ENCODE measurements at regions not wholly inside any gene's neighbourhood (a gene's known extent, or its start where the extent isn't known, plus 50 kb on each side); places are given as distances from the start of the nearest gene placed in this dataset.

DNA sequence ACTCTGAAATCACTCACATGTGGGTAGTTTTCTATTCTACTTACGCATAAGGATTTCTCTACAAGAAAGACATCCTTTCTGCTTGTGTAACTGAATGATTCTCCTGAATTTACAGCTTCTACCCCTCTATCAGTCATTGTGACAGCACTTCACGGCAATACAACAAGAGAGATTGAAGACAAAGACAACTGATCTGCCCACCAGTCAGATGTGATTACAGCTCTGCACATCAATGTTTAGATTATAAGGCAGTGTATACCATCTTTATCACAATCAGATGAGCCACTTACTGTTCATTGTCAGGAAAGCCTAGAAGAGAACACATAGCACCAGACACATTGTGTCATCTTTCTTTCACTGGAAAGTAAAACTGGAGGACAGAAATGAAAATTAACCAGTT lies 324.4 kb downstream of the CENPC start:
- no peak for DNase-seq
- TF ChIP-seq, protein P1, sequence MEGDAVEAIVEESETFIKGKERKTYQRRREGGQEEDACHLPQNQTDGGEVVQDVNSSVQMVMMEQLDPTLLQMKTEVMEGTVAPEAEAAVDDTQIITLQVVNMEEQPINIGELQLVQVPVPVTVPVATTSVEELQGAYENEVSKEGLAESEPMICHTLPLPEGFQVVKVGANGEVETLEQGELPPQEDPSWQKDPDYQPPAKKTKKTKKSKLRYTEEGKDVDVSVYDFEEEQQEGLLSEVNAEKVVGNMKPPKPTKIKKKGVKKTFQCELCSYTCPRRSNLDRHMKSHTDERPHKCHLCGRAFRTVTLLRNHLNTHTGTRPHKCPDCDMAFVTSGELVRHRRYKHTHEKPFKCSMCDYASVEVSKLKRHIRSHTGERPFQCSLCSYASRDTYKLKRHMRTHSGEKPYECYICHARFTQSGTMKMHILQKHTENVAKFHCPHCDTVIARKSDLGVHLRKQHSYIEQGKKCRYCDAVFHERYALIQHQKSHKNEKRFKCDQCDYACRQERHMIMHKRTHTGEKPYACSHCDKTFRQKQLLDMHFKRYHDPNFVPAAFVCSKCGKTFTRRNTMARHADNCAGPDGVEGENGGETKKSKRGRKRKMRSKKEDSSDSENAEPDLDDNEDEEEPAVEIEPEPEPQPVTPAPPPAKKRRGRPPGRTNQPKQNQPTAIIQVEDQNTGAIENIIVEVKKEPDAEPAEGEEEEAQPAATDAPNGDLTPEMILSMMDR (IDR thresholded peaks at IDR 0.05; ENCODE audit: low read depth, low read length): no peak

DNA sequence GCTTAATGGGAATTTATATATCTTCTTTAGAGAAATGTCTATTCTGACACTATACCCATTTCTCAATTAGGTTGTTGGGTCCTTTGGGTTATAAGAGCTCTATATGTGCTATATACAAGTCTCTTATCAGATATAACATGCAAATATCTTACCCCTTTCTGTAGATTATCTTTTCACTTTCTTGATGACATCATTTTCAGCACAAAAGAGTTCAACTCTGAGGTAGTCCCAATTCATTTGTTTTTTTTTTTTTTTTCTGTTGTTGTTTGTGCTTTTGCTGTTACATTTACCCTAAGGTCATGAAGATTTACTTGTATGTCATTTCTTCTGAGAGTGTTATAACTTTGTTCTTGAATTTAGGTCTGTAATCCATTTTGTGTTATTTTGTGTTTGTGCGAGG lies 326.4 kb downstream of the CENPC start:
- TF ChIP-seq, protein P1 (IDR thresholded peaks at IDR 0.05; ENCODE audit: low read depth, low read length): no peak
- Histone ChIP-seq H3K4me3 (ENCODE audit: low read depth, low read length) (no peak overlapping the region), H3K4me1 (no peaks in the 10 kb centered on the region), H3K9me3 (no peaks in the 10 kb centered on the region), H3K27me3 (no peaks in the 10 kb centered on the region), H3K36me3 (no peaks in the 10 kb centered on the region)
- no peak for DNase-seq

More for the DNA sequence above, 324.4 kb downstream of the CENPC start:
- Histone ChIP-seq H3K4me3 (ENCODE audit: low read depth, low read length) (no peak overlapping the region), H3K27me3 (no peaks in the 10 kb centered on the region), H3K4me1 (no peaks in the 10 kb centered on the region), H3K36me3 (no peaks in the 10 kb centered on the region), H3K9me3 (no peaks in the 10 kb centered on the region)

DNA sequence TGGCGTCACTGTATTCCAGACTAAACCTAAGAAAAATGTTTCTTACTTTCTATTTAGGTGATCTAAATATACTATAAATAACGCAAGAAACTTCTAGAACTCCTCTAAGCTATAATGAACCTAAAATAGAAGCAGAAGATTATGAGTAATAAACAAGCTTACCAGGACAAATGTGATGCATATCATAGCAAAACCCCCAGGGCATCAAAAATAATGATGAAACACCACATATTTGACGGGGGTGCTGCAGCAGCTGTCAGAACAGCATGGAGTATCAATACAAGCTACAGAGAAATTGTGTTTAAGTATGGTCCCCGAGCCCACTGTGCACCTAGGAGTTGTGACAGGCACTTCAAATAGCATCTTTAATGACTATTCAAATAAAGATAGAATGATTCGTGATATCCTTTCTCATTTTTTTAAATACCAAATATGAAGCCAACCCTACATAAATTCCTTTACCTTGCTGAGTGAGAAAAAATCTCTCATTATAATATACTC lies 337.3 kb downstream of the CENPC start:
- Histone ChIP-seq H3K27me3 (no peaks in the 10 kb centered on the region), H3K4me3 (ENCODE audit: low read depth, low read length) (no peak overlapping the region), H3K36me3 (no peaks in the 10 kb centered on the region), H3K9me3 (no peaks in the 10 kb centered on the region), H3K4me1 (no peaks in the 10 kb centered on the region)
- DNase-seq: no peak
- TF ChIP-seq, protein P1 (IDR thresholded peaks at IDR 0.05; ENCODE audit: low read depth, low read length): no peak

DNA sequence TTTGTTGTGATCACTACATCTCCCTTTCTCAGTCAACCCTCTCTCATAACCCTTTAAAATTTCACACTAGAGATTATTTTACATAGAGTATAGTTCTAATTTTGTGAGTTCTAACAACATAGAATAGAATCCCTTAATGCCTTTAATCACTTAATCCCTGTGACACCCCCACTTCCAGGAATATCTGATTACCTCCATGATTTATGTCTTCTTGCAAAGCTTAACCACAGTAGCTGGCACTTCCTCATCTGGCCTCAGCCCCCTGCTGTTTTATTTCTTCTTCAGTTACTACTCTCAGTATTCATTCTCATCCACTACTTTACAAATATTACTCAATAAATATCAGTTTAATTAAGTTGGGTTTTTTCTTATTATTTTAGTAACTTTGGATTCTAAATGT lies 340.9 kb downstream of the CENPC start:
- Histone ChIP-seq H3K9me3 (no peaks in the 10 kb centered on the region), H3K4me3 (ENCODE audit: low read depth, low read length) (no peak overlapping the region), H3K4me1 (no peaks in the 10 kb centered on the region), H3K27me3 (no peaks in the 10 kb centered on the region), H3K36me3 (no peaks in the 10 kb centered on the region)
- no peak for DNase-seq
- TF ChIP-seq, protein P1 (IDR thresholded peaks at IDR 0.05; ENCODE audit: low read depth, low read length): no peak

DNA sequence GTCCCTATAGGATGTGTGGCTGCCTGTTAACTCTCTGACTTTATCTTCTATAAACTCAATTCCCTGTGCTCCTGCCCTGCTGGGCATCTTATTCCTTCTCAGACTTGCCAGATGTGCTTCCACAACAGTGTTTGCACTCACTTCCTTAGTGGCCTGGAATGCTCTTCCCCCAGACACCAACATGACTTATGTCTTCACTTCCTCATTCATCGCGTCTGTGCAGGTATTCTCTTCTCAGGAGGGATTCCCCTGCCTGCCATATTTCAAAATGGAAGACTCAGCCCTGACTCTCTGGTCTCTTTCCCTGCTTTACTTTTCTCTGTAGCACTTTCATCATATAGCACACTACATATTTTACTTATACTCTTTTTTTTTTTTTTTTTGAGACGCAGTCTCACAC lies 344.0 kb downstream of the CENPC start:
- Histone ChIP-seq H3K27me3 (no peaks in the 10 kb centered on the region), H3K9me3 (no peaks in the 10 kb centered on the region), H3K36me3 (no peaks in the 10 kb centered on the region), H3K4me1 (no peaks in the 10 kb centered on the region), H3K4me3 (ENCODE audit: low read depth, low read length) (no peak overlapping the region)
- TF ChIP-seq, protein P1 (IDR thresholded peaks at IDR 0.05; ENCODE audit: low read depth, low read length): no peak
- no peak for DNase-seq

DNA sequence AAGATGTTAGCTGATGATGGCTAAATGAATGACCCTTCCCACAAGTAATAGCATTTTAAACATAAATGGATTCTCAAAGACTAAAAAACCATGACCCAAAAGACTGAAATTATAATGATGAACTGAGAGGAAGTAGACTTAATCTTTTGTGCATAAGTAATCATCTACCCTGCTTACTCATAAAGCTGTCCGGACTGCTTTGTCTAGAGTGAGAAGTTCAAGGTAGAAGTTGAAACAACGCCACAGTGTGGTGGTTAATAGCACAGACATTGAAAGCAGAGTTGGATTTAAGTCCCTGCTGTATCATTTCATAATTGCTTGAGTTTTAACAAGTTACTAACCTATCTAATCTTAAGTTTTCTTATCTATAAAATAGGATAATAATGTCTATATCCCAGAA lies 346.6 kb downstream of the CENPC start:
- Histone ChIP-seq H3K9me3 (no peaks in the 10 kb centered on the region), H3K27me3 (no peaks in the 10 kb centered on the region), H3K36me3 (no peaks in the 10 kb centered on the region), H3K4me1 (no peaks in the 10 kb centered on the region), H3K4me3 (ENCODE audit: low read depth, low read length) (no peak overlapping the region)
- TF ChIP-seq, protein P1 (IDR thresholded peaks at IDR 0.05; ENCODE audit: low read depth, low read length): no peak
- DNase-seq: no peak

All from BE2C (cell line).